Sigmoid colon (tissue), 4 donors: ENCODE measurements at regions not wholly inside any gene's neighbourhood (a gene's known extent, or its start where the extent isn't known, plus 50 kb on each side); places are given as distances from the start of the nearest gene placed in this dataset.

ENCODE experiments used
- CTCF ChIP-seq, 4 experiments: fragments of 450-650 bp in 3 of 4; fragments of 200-600 bp in 1 of 4; IDR thresholded peaks; one replicate each; pipeline ENCODE4 v1.5.1; 2016 to 2019; ENCODE audit warnings: antibody characterized with exemption in 4 of 4, mild to moderate bottlenecking in 3 of 4, moderate library complexity in 2 of 4
- POLR2A ChIP-seq, 2 donors: fragments of 450-650 bp; IDR thresholded peaks; one replicate each; pipeline ENCODE4 v1.6.1; 2016; ENCODE audit warnings: antibody characterized with exemption in 2 of 2, mild to moderate bottlenecking in 2 of 2, moderate library complexity in 2 of 2
- POLR2AphosphoS5 ChIP-seq, 4 donors: sonication (generic); formaldehyde crosslinking; IDR thresholded peaks; one replicate each; pipeline ENCODE4 v1.6.1; 2017; ENCODE audit warnings: antibody characterized with exemption in 4 of 4

DNA sequence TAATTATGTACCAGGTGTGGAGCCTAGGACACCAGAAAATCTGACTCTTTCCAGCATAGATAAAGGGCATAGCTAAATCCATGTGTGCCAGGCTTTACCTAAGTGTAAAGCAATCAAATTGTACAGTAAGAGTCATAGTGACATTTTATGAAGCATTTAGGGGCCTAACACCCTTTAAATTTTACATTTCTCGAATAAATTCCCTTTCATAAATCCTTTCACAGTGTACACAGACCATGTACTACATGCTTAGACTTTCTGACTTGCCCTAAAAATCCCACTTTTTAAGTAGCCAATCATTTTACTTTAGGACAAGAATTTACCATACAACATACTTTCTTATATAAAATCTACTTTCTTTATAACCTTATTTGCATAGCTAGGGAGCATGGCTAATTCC lies 727.6 kb upstream of the LUZP2 start:
- TF ChIP-seq CTCF (IDR thresholded peaks at IDR 0.05), result no peak
- TF ChIP-seq POLR2A (IDR thresholded peaks at IDR 0.05), result no peak
- no peak for TF ChIP-seq POLR2AphosphoS5 (IDR thresholded peaks at IDR 0.05)
